GM18517 (cell line): ENCODE measurements at regions not wholly inside any gene's neighbourhood (a gene's known extent, or its start where the extent isn't known, plus 50 kb on each side); places are given as distances from the start of the nearest gene placed in this dataset.

Experiments
- ATAC-seq: cut with Tn5 transposase; IDR thresholded peaks from one replicate; pipeline ENCODE4 v1.9.1; 2021; ENCODE audit warnings: mild to moderate bottlenecking, moderate library complexity; ENCODE audit not compliant: unreplicated experiment

DNA sequence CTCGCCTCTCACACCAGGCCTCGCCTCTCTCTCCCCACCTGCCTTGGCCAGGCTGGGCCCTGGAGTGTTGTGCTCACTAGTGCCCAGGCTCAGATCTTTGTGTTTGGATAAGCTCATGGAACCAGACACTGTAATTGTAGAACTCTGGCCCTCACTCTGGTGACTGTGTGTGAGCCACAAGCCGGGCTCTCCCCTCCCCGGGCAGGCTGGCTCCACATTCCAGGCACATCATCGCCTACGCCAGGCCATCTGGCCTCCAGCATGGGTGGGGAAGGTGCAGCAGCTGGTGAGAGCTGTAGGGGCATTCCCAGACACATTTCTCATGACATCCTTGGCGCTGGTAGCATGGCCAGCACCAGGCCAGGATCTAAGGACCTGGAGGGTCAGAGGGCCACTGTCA lies 202.3 kb downstream of the RAB11FIP4 start:
- no peak for ATAC-seq

DNA sequence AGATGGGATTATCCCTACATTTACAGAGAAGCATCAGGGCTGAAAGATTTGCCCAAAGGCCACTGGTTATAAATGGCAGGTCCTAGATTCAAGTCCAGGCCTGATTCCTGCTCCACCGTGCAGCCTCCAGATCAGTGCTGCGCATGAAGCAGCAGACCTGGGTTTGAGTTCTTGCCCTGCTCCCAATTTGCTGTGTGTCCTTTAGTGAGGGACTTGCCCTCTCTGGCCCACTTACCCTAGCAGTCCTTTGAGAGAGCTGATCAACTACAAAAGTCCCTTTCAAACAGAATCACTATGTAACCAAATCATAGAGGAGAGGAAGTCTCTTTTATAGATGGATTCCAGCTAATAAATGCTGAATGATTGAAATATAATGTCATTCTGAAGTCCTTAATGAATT lies 200.4 kb downstream of the RAB11FIP4 start:
- no peak for ATAC-seq

DNA sequence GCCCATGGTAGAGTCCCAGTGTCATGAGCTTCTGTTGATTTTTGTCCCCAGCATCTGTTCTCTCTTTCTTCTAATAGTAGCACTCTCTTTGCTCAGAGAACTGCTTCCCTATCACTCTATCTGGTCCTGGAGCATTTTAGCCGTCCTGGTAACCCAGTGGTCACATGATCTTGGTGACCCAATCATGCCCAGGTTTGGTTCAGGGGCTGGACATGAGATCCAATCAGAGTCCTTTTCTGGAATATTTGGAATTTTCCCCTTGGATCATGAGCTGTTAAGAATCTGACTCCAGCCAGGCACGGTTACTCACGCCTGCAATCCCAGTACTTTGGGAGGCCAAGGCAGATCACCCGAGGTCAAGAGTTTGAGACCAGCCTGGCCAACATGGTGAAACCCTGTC lies 197.0 kb downstream of the RAB11FIP4 start:
- no peak for ATAC-seq

DNA sequence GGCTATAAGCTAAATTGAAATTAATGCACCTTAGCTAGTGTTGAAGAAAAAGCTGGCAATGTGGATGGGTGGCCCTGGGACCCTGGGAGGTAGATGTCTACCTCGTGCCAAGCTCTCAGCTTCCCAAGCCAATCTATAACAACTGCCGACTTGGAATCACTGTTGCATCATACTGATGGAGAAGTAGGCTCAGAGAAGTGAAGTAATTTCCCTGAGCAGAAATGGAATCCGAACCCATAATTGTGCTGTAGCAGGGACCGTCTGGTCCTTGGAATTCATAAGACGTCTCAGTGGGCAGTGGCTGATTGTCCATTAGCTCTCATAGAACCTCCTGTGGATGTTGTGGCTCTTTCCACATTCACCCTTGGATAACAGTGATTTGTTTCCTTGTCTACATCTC lies 196.6 kb downstream of the RAB11FIP4 start:
- ATAC-seq: no peak
